ENCODE measurements at regions not wholly inside any gene's neighbourhood (a gene's known extent, or its start where the extent isn't known, plus 50 kb on each side); places are given as distances from the start of the nearest gene placed in this dataset.

DNA sequence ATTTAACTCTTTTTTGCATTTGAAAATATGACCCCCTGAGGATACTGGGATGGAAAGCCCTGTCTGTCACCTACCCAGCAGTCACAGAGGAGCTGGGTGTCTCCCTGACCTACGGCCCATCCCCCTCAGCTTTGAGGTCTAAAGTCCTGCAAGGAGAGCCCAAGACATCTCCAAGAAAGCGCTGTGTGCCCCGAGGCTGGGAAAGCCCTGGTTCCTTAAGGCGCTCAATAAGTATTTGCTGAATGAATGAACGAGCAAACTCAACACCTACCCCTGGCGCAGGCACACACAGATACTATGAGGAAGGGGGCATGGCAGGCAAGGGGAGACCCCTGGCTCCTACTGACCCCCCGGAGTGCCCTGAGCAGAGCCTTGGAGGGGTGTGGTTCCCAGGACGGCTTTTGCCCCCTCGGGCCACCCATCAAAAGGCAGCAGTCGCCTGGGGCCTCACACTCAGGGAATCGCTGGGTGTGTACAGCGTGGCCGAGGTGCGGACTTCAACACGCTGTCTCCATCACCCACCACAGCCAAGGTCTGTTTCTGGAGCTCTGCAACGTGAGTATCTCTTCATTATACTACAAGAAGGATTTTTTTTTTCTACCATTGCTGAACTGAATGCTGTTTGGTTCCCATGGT lies 211.6 kb downstream of the ERCC6L2 start:
- no peak for DNase-seq

DNA sequence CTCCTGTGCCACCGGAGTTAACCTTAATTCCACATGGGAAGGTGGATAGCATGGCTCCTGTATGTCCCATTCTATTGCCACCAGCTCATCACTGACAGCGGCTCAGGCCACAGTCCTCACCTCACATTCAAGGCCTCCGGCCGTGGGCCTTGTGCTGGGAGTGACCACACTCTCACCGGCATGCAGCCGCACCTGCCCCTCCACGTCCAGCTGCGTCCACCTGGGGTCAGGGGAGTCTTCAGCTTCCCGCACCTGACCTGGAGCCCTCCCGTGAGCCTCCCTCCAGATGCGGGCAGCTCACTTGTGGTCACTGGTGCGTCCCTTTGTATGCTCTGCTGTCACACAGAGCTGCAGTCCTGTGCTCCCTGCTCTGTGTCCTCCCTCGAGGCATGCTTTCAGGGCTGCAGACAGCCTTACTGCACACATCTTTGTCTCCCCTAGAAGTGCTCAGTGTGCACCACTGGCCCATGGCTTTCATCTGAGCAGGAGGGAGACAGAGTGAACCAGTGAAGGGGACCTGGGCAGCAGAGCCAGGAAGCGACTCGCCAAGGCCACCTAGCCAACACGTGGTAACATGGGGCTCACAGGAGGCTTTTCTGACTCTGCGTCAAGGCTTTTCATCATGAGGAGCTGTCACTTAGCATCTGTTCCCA lies 210.1 kb downstream of the ERCC6L2 start:
- no peak for DNase-seq

- no peak for DNase-seq
These were observed 208.8 kb downstream of the ERCC6L2 start for GRCh38 chr9:96084331-96084734.

DNA sequence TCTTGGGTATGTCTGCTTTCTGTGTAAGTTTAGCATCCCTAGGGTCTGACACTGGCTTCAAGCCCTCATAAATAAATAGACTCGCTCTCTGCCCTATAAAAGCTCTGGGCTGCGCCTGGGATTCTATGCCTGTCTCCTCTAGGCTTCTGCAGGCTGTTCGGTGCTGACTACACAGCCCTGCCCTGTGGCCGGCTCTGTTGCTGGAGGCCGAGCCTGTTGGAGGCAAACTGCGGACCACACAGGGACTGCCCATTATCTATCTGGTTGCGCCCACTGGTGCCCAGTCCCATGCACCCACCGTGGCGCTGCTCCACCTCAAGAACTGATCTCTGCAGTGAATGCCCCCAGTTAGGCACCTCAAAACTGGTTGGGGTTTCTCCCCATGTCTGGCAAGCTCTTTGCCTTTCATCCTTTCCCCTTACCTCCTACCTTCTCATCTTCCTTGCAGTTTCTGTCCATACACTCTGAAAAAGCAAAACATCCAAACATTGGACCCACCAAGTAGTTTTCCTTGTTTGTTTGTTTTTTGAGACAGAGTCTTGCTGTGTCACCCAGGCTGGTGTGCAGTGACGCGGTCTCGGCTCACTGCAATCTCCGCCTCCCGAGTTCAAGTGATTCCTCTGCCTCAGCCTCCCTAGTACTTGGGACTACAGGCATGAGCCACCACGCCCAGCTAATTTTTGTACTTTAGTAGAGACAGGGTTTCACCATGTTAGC lies 207.2 kb downstream of the ERCC6L2 start:
- no peak for DNase-seq

DNA sequence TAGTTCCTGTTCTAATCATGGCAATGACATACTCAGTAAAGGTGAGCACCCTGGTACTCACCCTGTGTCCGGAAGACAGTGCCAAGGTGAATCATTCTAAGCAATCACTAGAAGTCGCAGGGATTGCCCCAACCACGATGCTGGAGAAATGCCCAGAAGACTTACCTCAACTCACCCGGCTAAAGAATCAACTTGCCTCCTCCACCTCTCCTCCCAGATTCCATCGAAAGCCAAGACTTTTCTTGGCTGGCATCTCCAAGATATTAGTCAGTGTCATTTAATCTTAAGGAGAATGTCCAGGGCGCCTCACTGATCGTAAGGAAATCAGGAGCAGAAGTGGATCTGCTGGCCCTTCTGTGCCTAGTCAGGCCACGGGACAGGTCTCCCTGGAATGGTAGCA lies 204.9 kb downstream of the ERCC6L2 start:
- DNase-seq: no peak

DNA sequence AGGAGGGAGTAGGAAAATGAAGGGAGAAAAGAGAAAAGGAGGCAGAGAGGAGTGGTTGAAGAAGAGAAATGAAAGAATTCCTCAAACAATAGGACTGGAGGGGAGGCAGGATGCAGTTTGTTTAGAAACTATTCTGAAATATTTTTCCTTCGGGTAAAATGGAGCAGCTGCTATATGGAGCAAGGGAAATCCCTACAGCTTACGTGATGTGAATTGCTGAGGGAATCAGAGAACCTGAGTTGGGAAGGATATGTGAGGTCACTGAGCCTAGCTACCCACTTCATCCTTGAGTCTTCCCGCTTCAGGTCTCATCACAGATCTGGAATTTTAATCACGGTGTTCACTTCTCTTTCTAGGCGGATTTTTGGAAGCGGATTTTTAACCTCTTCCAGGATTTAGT lies 204.3 kb downstream of the ERCC6L2 start:
- no peak for DNase-seq

- DNase-seq: no peak
These were observed 203.5 kb downstream of the ERCC6L2 start for GRCh38 chr9:96078897-96079490.

DNA sequence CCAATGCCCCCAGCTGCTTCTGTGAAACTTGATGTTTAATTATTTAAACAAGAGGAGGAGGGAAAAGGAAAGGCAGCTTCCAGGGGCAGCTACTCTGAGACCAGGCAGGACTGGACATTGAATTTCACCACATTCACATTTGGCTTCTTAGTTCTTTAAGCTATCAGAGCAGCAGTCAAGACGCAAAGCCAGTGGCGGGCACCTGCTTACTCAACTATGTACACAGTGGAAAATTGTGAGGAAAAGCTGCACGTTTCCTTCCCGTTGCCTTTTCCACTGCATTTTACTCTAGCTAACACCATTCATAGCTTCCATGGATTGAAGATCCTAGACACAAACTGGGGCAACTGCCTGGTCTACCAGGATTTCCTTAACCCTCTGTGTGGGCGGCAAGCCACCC lies 200.3 kb downstream of the ERCC6L2 start:
- DNase-seq: no peak

- peak in 1 of 5 donors; percentile 11 for DNase-seq
These were observed 199.6 kb downstream of the ERCC6L2 start for GRCh38 chr9:96075111-96075510.

GRCh38 chr9:96073531-96074480 lies 198.3 kb downstream of the ERCC6L2 start:
- DNase-seq: no peak

DNA sequence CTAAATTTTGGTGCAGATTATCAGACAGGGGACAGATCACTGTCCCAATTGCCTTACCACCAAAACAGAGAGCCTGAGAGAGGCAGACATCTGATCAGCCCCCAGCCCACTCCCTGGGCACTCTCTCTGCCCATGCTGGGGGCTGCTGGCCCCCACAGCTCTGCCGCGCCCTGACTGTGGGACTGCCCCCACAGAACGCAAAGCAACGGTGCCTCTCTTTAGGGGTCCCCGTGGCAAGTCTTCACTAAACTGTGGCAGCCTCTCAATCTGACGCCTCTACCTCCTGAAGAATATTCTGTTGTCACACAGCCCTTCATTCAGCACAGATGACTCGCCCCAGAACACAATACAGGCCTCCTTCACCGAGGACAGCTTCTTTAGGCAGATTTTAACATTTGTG lies 197.4 kb downstream of the ERCC6L2 start:
- no peak for DNase-seq

- no peak for DNase-seq
These were observed 196.3 kb downstream of the ERCC6L2 start for GRCh38 chr9:96071815-96072124.

DNA sequence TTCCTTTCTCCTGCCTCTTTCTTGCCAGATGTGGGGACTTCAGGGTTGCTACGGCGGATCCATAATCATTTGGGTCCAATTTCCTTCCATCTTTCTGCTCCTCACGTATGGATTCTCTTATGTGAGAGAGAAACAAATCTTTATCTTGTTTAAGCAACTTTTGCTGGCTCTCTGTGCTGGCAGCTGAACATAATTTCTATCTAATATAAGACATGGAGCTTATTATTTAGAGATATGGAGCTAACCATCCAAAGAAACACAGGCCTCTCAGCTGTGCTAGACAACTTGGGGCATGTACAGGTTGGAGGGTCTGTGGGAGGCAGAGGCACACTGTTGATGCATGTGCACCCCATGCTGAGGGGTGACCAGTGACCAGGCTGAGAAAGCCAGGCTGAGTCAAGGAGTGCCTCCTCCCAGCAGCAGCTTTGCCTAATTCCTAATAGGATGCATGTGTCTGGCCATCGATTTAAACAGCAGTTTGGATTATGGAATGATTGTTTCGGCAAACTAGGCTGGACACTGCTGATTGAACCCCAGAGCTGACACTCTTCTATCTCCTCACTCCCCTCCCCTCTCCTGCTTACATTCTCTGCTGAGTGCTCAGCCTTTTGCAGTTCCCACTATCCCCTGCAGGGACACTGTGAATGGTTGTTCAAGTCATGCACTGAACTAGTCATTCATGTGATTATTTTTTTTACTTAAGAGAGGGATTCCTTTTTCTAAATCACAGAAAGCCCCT lies 195.8 kb downstream of the ERCC6L2 start:
- DNase-seq: peak in 1 of 5 donors; percentile 13

GRCh38 chr9:96069629-96070220 lies 194.2 kb downstream of the ERCC6L2 start:
- DNase-seq: no peak

GRCh38 chr9:96068511-96068910 lies 193.0 kb downstream of the ERCC6L2 start:
- DNase-seq: no peak

DNA sequence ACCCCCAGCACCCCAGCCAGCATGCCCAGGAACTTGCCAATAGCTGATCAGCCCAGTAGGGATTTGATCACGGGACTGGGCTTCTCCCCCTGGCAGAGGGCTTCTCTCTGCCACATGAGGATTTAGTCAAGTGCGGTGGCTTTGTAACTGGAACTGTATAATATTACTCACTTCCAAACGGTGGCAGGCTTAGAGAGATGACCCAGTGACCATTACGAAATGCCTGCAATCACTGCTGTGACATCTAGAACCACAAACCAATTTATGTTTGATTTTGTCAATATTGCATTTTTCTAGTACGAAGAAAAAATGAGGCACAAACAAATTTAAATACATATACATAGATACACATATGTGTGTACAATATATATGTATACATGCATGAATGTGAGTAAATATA lies 192.1 kb downstream of the ERCC6L2 start:
- no peak for DNase-seq

DNA sequence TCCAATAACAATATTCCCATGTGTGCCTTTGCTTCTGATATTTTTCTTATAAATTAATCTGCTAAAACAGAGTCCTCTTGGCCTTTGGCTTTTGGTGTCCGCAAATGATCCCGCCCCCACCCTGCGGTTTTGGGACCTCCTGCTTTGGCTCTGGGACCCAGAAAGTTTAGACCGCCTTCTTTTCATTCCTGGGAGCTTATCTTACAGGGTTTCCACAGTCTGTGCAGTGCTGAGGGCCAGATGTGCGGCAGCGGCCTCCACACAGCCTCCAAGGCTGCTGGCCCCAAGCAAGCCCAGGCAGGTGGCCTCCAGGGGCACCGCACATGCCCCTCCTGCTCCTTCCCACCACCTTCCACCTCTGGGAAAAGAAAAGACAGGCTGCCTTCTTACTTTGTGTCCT lies 191.5 kb downstream of the ERCC6L2 start:
- DNase-seq: no peak

GRCh38 chr9:96065482-96066251 lies 190.2 kb downstream of the ERCC6L2 start:
- no peak for DNase-seq

DNA sequence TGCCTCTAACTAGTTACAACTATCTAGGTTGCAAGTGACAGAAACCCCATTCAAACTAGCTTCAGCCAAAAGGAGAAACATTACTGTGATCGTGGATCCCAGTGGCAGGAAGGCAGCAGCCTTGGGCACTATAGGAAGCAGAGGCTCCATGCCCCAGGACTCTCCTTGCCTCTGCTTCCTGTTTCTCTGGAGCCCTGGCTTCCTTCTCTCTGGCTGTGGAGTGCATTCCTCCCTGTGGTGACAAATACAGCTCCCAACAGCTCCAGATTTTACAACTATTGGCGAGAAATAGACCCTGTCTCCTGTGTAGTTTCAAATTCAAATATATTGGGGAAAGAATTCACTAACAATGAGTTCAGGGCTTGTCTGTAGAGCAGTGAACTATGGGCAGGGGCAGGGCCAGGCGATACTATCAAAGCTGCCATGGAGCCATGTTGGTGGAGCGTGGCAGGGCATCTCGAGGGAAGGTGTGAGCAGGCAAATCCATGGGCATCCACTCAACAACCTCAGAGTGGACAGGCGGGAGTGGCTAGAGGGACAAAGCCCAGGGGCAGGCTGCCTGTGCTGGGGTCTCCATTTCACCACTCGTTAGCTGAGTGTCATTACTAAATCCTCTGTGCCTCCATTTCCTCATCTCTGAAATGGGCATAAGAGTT lies 189.5 kb downstream of the ERCC6L2 start:
- DNase-seq: no peak

DNA sequence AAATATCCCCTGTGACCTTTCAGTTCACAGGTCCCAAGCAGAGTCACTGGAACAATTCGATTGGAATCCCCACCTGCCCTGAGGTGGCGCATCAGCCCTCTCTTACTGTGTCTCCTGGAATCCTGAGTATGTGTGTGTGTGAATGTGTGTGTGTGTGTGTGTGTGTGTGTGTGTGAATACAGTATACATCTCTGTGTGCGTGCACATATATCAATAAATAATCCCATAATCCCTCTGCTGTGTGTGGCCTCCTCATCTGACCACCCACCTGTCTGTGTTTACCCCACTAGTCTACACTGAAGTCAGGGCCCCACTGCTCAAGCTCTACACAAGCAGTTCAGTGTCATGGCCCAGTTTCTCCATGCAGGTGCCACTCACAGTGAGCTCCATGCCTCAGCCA lies 187.4 kb downstream of the ERCC6L2 start:
- no peak for DNase-seq

All from T-helper 1 cell (primary cell).